BE2C (cell line): ENCODE measurements at regions not wholly inside any gene's neighbourhood (a gene's known extent, or its start where the extent isn't known, plus 50 kb on each side); places are given as distances from the start of the nearest gene placed in this dataset.

ENCODE experiments used
- DNase-seq: peaks from one replicate; pipeline ENCODE4 v3.0.0-alpha.2; 2020
- H3K27me3 ChIP-seq: fragments of 250-450 bp; sonication (Bioruptor Pico); 2 replicates; pipeline ENCODE4 v1.5.1; 2020; ENCODE audit warnings: mild to moderate bottlenecking
- H3K36me3 ChIP-seq: fragments of 250-450 bp; sonication (Bioruptor Pico); 2 replicates; pipeline ENCODE4 v1.5.1; 2020; ENCODE audit warnings: mild to moderate bottlenecking
- H3K4me1 ChIP-seq: fragments of 250-450 bp; sonication (Bioruptor Pico); 2 replicates; pipeline ENCODE4 v1.5.1; 2020
- H3K4me3 ChIP-seq: 2 replicates; pipeline ENCODE4 v1.5.1; 2011; ENCODE audit warnings: low read depth, low read length
- H3K9me3 ChIP-seq: fragments of 250-450 bp; sonication (Bioruptor Pico); 2 replicates; pipeline ENCODE4 v1.5.1; 2020
- TF ChIP-seq, protein P1 (sequence below): IDR thresholded peaks from 2 replicates; pipeline ENCODE4 v1.5.1; 2012; ENCODE audit warnings: mild to moderate bottlenecking, low read depth, low read length

DNA sequence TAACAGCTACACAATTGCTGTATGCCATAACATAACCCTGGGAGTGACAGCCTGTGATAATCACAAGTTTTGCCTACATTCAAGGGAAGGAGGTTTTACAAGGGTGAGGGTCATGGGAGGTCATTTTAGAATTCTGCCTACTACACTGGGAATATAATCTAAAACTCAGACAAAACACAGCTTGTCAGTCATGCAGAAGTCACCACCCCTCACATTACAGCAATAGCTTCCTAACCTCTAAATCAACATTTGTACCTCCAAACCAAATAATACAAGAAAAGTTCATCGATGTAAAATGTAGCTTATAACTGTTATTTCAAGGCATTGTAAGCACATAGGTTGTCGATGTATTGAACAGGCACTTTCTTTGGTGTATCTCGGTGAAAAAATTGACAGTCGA is 139.0 kb downstream of the FAM114A2 start:
- DNase-seq = no peak
- H3K4me3 ChIP-seq = no peak overlapping the region
- no peaks in the 10 kb centered on the region for H3K9me3 ChIP-seq
- TF ChIP-seq, protein P1, sequence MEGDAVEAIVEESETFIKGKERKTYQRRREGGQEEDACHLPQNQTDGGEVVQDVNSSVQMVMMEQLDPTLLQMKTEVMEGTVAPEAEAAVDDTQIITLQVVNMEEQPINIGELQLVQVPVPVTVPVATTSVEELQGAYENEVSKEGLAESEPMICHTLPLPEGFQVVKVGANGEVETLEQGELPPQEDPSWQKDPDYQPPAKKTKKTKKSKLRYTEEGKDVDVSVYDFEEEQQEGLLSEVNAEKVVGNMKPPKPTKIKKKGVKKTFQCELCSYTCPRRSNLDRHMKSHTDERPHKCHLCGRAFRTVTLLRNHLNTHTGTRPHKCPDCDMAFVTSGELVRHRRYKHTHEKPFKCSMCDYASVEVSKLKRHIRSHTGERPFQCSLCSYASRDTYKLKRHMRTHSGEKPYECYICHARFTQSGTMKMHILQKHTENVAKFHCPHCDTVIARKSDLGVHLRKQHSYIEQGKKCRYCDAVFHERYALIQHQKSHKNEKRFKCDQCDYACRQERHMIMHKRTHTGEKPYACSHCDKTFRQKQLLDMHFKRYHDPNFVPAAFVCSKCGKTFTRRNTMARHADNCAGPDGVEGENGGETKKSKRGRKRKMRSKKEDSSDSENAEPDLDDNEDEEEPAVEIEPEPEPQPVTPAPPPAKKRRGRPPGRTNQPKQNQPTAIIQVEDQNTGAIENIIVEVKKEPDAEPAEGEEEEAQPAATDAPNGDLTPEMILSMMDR = no peak
- no peaks in the 10 kb centered on the region for H3K36me3 ChIP-seq
- no peaks in the 10 kb centered on the region; the same call in none of the 2 replicates for H3K27me3 ChIP-seq
- no peaks in the 10 kb centered on the region for H3K4me1 ChIP-seq

DNA sequence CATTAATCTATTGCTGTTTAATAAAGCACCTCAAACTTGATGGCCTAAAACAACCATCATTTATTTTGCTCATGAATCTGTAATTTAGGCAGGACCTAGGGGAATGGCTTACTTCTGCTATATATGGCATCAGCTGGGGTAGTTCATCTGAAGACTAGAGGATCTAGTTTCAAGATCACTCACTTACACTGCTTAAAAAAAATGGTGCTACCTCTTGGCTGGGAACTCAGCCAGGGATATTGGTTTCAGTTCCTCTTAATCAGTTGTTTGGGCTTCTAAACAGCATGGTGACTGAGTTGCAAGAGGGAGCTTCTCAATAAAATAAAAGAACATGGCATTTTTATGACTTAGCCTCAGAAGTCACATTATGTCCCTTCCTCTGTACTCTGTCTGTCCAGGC is 142.0 kb downstream of the FAM114A2 start:
- Histone ChIP-seq H3K4me3 (no peak overlapping the region), H3K27me3 (no peaks in the 10 kb centered on the region; the same call in none of the 2 replicates), H3K36me3 (no peaks in the 10 kb centered on the region), H3K9me3 (no peaks in the 10 kb centered on the region), H3K4me1 (no peaks in the 10 kb centered on the region)
- DNase-seq = no peak
- TF ChIP-seq, protein P1 = no peak

DNA sequence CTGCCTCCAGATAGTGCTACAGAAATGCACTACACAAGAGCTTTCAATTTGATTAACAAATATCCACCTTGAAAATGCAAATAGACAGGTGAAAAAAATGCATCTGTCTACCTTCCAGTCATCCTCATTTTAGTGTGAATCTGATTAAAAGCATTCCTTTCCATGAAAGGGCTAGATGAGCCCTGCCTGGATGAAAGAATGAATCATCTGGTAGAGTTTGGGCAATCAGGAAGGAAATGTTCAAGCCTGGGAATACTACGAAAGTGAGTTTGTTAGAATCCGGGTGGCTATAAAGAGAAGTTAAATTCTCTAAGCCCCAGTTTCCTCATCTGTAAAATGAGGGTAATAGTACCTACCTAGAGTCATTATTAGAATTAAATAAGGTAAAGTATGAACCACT is 142.6 kb downstream of the FAM114A2 start:
- Histone ChIP-seq H3K27me3 (no peaks in the 10 kb centered on the region; the same call in none of the 2 replicates), H3K36me3 (no peaks in the 10 kb centered on the region), H3K4me1 (no peaks in the 10 kb centered on the region), H3K4me3 (no peak overlapping the region), H3K9me3 (no peaks in the 10 kb centered on the region)
- TF ChIP-seq, protein P1 = no peak
- DNase-seq = no peak

DNA sequence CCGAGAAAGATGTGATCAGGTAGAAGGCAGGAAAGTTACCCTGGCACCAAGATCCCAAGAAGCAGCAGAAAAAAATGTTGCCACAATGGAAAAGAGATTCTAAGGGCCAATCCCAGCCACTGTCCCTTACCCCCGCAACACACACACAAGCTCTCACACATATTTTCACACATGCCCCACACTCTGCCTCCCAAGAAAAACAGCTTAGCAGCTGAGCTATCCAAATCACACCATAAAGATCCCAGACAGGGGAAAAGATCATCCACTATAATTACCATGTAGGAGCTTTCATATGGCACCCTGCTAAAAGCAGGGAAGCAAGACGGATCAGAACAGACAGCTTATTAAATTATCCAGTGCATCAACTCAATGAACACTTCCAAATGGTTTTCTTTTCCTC is 143.4 kb downstream of the FAM114A2 start:
- Histone ChIP-seq H3K4me1 (no peaks in the 10 kb centered on the region), H3K4me3 (no peak overlapping the region), H3K9me3 (no peaks in the 10 kb centered on the region), H3K27me3 (no peaks in the 10 kb centered on the region; the same call in none of the 2 replicates), H3K36me3 (no peaks in the 10 kb centered on the region)
- DNase-seq = no peak
- TF ChIP-seq, protein P1 = no peak

DNA sequence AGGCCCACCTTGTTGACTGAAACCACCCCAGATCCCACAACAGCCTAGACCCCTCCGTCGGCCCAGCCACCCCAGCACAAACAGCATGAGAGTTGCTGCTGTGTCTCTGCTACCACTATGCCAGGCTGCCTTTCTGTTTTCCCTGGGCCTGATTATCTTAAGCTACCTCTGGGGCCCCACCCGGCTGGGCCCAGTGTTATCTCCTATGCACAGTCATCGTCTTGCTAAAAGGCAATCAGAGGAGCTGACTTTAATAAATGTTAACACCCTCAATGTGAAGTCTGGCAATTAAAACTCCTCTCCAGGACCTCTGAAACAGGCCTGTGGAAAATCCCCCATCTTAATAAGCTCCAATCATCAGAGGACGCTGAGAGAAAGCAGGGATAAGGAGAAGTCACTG is 144.9 kb downstream of the FAM114A2 start:
- no peaks in the 10 kb centered on the region for H3K36me3 ChIP-seq
- TF ChIP-seq, protein P1 = no peak
- no peaks in the 10 kb centered on the region; the same call in 1 of the 2 replicates for H3K27me3 ChIP-seq
- H3K9me3 ChIP-seq = no peaks in the 10 kb centered on the region
- DNase-seq = no peak
- H3K4me3 ChIP-seq = no peak overlapping the region
- no peaks in the 10 kb centered on the region for H3K4me1 ChIP-seq

DNA sequence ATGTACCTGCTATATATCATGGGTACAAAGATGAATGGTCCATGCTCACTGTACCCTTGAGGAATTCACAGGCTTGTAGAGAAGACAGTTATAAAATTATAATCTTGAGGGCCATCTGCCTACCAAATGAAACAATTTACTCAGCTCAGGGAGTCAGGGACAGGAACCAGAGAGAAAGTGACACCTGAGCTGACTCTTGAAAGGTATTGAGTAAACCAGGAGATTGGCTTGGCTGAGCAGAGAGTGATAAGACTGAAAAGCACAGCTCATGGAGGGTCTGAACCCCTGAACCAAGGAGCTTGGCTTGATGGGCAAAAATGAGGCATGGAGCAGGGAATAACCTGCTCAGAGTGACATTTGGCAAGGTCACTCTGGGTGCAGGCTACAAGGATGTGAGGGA is 147.3 kb downstream of the FAM114A2 start:
- Histone ChIP-seq H3K9me3 (no peaks in the 10 kb centered on the region), H3K36me3 (no peaks in the 10 kb centered on the region), H3K4me1 (no peaks in the 10 kb centered on the region), H3K4me3 (no peak overlapping the region), H3K27me3 (no peaks in the 10 kb centered on the region; the same call in 1 of the 2 replicates)
- TF ChIP-seq, protein P1 = no peak
- no peak for DNase-seq
